ENCODE measurements at regions not wholly inside any gene's neighbourhood (a gene's known extent, or its start where the extent isn't known, plus 50 kb on each side); places are given as distances from the start of the nearest gene placed in this dataset.

- no peaks in the 10 kb centered on the region for H3K27me3 ChIP-seq
- TF ChIP-seq, protein P1, sequence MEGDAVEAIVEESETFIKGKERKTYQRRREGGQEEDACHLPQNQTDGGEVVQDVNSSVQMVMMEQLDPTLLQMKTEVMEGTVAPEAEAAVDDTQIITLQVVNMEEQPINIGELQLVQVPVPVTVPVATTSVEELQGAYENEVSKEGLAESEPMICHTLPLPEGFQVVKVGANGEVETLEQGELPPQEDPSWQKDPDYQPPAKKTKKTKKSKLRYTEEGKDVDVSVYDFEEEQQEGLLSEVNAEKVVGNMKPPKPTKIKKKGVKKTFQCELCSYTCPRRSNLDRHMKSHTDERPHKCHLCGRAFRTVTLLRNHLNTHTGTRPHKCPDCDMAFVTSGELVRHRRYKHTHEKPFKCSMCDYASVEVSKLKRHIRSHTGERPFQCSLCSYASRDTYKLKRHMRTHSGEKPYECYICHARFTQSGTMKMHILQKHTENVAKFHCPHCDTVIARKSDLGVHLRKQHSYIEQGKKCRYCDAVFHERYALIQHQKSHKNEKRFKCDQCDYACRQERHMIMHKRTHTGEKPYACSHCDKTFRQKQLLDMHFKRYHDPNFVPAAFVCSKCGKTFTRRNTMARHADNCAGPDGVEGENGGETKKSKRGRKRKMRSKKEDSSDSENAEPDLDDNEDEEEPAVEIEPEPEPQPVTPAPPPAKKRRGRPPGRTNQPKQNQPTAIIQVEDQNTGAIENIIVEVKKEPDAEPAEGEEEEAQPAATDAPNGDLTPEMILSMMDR (IDR thresholded peaks at IDR 0.05), result no peak
These were observed 54.2 kb upstream of the MCTP2 start for GRCh38 chr15:94177112-94177511.

DNA sequence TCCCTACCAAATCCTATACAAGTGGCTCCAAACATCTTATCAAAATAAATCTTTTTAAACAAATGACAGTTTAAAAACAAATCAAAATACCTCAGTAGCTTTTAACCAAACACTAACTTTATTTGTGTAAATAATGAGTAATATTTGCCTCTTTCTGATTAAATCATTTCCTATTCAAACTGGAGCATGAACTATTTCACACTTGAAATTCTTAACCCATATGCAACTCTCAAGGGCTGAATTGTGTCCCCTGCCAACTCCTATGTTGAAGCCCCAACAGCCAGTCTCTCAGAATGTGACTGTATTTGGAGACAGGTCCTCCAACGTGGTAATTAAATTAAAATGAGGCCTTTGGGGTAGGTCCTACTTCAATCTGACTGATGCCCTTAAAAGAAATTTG lies 55.9 kb upstream of the MCTP2 start:
- no peaks in the 10 kb centered on the region for H3K36me3 ChIP-seq
- DNase-seq, result no peak
- no peak overlapping the region for H3K27ac ChIP-seq
- no peak overlapping the region for H3K9ac ChIP-seq (ENCODE audit: low read depth in 2 of 2, low read length in 2 of 2)
- TF ChIP-seq, protein P1 (IDR thresholded peaks at IDR 0.05), result no peak
- H3K4me3 ChIP-seq, result no peak overlapping the region
- intact Hi-C loops (cut with DNase I), result no loop called here
- no peaks in the 10 kb centered on the region for H3K9me3 ChIP-seq
- H3K4me1 ChIP-seq, result no peaks in the 10 kb centered on the region
- no peaks in the 10 kb centered on the region for H3K27me3 ChIP-seq

More at GRCh38 chr15:94177112-94177511, 54.2 kb upstream of the MCTP2 start:
- H3K9ac ChIP-seq (ENCODE audit: low read depth in 2 of 2, low read length in 2 of 2), result no peak overlapping the region
- H3K27ac ChIP-seq, result no peak overlapping the region
- DNase-seq, result no peak
- H3K36me3 ChIP-seq, result no peaks in the 10 kb centered on the region
- H3K4me3 ChIP-seq, result no peak overlapping the region
- intact Hi-C loops (cut with DNase I), result no loop called here
- H3K9me3 ChIP-seq, result no peaks in the 10 kb centered on the region
- H3K4me1 ChIP-seq, result no peaks in the 10 kb centered on the region

GRCh38 chr15:94174399-94174802 lies 57.0 kb upstream of the MCTP2 start:
- Histone ChIP-seq H3K27ac (no peak overlapping the region), H3K9ac (ENCODE audit: low read depth in 2 of 2, low read length in 2 of 2) (no peak overlapping the region), H3K9me3 (no peaks in the 10 kb centered on the region), H3K4me1 (no peaks in the 10 kb centered on the region), H3K27me3 (no peaks in the 10 kb centered on the region), H3K36me3 (no peaks in the 10 kb centered on the region), H3K4me3 (no peak overlapping the region)
- no peak for DNase-seq
- intact Hi-C loops (cut with DNase I), result no loop called here
- TF ChIP-seq, protein P1 (IDR thresholded peaks at IDR 0.05), result no peak

DNA sequence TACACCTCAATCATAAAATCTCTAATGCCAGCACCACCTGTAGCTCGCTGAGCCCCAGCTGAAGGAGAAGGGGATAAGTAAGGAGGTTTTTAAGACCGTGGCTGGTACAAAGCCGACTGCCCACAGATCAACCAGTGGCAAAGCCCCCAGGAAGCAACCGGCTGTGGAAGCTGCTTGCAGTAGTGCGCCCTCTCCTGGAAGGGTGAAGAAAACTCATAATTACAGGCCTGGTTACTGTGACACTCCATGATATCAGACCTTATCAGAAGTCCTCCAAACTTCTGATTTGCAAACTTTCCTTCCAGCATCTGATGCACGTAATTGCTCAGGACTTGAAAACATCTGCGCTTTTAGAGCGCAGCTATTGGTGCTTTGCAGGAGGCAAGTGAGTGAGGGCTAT lies 63.1 kb upstream of the MCTP2 start:
- no peaks in the 10 kb centered on the region for H3K27me3 ChIP-seq
- intact Hi-C loops (cut with DNase I), result no loop called here
- TF ChIP-seq, protein P1 (IDR thresholded peaks at IDR 0.05), result peak; percentile 18
- H3K4me1 ChIP-seq, result no peaks in the 10 kb centered on the region
- H3K36me3 ChIP-seq, result no peaks in the 10 kb centered on the region
- H3K4me3 ChIP-seq, result no peak overlapping the region
- no peaks in the 10 kb centered on the region for H3K9me3 ChIP-seq
- no peak overlapping the region for H3K9ac ChIP-seq (ENCODE audit: low read depth in 2 of 2, low read length in 2 of 2)
- no peak for DNase-seq
- no peak overlapping the region for H3K27ac ChIP-seq

DNA sequence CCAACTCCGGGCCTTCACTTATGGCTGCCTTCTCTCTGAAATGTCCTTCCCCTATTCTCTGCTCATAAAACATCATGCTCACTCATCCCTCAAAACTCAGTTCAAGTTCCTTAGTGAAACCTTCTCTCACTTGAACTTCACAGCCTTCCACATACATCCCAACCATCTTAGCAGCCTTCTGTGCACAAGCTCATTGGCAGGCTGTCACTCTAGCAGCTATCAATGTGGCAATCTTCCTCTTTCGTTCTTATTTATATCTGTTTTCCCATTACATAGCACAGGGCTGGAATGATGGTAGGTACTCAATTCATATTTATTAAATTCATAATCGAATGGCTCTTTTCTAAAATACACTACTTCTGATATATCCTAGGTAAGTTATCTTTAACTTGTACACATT lies 66.4 kb upstream of the MCTP2 start:
- no peak overlapping the region for H3K27ac ChIP-seq
- H3K4me3 ChIP-seq, result no peak overlapping the region
- H3K9me3 ChIP-seq, result no peaks in the 10 kb centered on the region
- intact Hi-C loops (cut with DNase I), result loop anchor here (1.0 kb wide), 1 partner anchor 158 kb away; no protein-coding TSS in a partner anchor
- DNase-seq, result no peak
- H3K4me1 ChIP-seq, result no peaks in the 10 kb centered on the region
- H3K36me3 ChIP-seq, result no peaks in the 10 kb centered on the region
- no peaks in the 10 kb centered on the region for H3K27me3 ChIP-seq
- TF ChIP-seq, protein P1 (IDR thresholded peaks at IDR 0.05), result no peak
- H3K9ac ChIP-seq (ENCODE audit: low read depth in 2 of 2, low read length in 2 of 2), result no peak overlapping the region
